ENCODE measurements at regions not wholly inside any gene's neighbourhood (a gene's known extent, or its start where the extent isn't known, plus 50 kb on each side); places are given as distances from the start of the nearest gene placed in this dataset.

GRCh38 chr13:111415765-111416164 is 95.3 kb downstream of the TEX29 start:
- Mint-ChIP-seq H3K27ac (no peak overlapping the region), H3K9me3 (no peaks in the 10 kb centered on the region), H3K4me1 (peaks cover 13% of the 10 kb centered on the region), H3K36me3 (ENCODE audit: low read depth) (no peaks in the 10 kb centered on the region), H3K27me3 (ENCODE audit: insufficient read depth, low read depth, poor library complexity) (peaks cover 6% of the 10 kb centered on the region), H3K4me3 (no peak overlapping the region)
- ATAC-seq (no peak), DNase-seq (ENCODE audit: low spot score) (no peak)
- H3K4me1 ChIP-seq (ENCODE audit: insufficient read depth) = peaks cover 2% of the 10 kb centered on the region; the same call in 1 of the 2 replicates
- H3K9me2 ChIP-seq (ENCODE audit: insufficient read depth) = no peaks in the 10 kb centered on the region; the same call in 1 of the 2 replicates
- H3F3A ChIP-seq (replicated peaks; ENCODE audit: low read depth) = no peaks in the 10 kb centered on the region
- no peak overlapping the region for H3K4me2 ChIP-seq
- H3K4me3 ChIP-seq = no peak overlapping the region
- no peaks in the 10 kb centered on the region for H3K36me3 ChIP-seq (ENCODE audit: insufficient read depth)
- H3K27me3 ChIP-seq (ENCODE audit: insufficient read depth) = no peaks in the 10 kb centered on the region
- H2AFZ ChIP-seq = no peak overlapping the region
- H3K79me2 ChIP-seq (replicated peaks; ENCODE audit: insufficient read depth) = no peaks in the 10 kb centered on the region
- TF ChIP-seq ZNF462 (CRISPR knock-in tag; IDR thresholded peaks at IDR 0.05) (no peak), EZH2phosphoT487 (IDR thresholded peaks at IDR 0.05; ENCODE audit: unreplicated experiment) (no peak), JUNB (IDR thresholded peaks at IDR 0.05; ENCODE audit: unreplicated experiment) (no peak), ETS1 (IDR thresholded peaks at IDR 0.05) (no peak), EZH2 (IDR thresholded peaks at IDR 0.05; ENCODE audit: low read depth, unreplicated experiment) (no peak), POLR2AphosphoS5 (IDR thresholded peaks at IDR 0.05; ENCODE audit: low read depth) (no peak), STAT1 (IDR thresholded peaks at IDR 0.05; ENCODE audit: unreplicated experiment) (no peak), REST (IDR thresholded peaks at IDR 0.05; ENCODE audit: unreplicated experiment) (no peak), CREB1 (CRISPR knock-in tag; IDR thresholded peaks at IDR 0.05; ENCODE audit: low read depth) (no peak), CTCF (conservative IDR thresholded peaks at IDR 0.05; ENCODE audit: low read depth in 2 of 2) (no peak), ZNF114 (CRISPR knock-in tag; IDR thresholded peaks at IDR 0.05) (no peak), NANOG (IDR thresholded peaks at IDR 0.05; ENCODE audit: borderline replicate concordance) (no peak), ZNF331 (CRISPR knock-in tag; IDR thresholded peaks at IDR 0.05; ENCODE audit: low read depth) (no peak)
- no peak overlapping the region for H3K27ac ChIP-seq (ENCODE audit: low read depth)
- no peaks in the 10 kb centered on the region for H4K20me1 ChIP-seq (replicated peaks; ENCODE audit: insufficient read depth)

All from GM23338 (cell line).